Vagina (tissue), 2 donors: ENCODE measurements at regions not wholly inside any gene's neighbourhood (a gene's known extent, or its start where the extent isn't known, plus 50 kb on each side); places are given as distances from the start of the nearest gene placed in this dataset.

Experiments used
- CTCF ChIP-seq, 3 experiments: fragments of 450-650 bp in 2 of 3; fragments of 200-600 bp in 1 of 3; sonication (generic) in 1 of 3; IDR thresholded peaks; one replicate each; pipeline ENCODE4 v1.5.1; 2017 to 2019; ENCODE audit warnings: antibody characterized with exemption in 3 of 3, mild to moderate bottlenecking in 2 of 3, moderate library complexity in 2 of 3
- POLR2AphosphoS5 ChIP-seq, 2 donors: sonication (generic); formaldehyde crosslinking; IDR thresholded peaks; one replicate each; pipeline ENCODE4 v1.9.0; 2017; ENCODE audit warnings: antibody characterized with exemption in 2 of 2, mild to moderate bottlenecking in 2 of 2, low read depth in 1 of 2; ENCODE audit not compliant: insufficient read depth in 1 of 2

GRCh38 chr6:12482386-12483375, 192.5 kb downstream of the EDN1 start:
- TF ChIP-seq CTCF (IDR thresholded peaks at IDR 0.05) (no peak), POLR2AphosphoS5 (IDR thresholded peaks at IDR 0.05; ENCODE audit: insufficient read depth in 1 of 2, low read depth in 1 of 2) (no peak)
